ENCODE measurements at regions not wholly inside any gene's neighbourhood (a gene's known extent, or its start where the extent isn't known, plus 50 kb on each side); places are given as distances from the start of the nearest gene placed in this dataset.

- no peak for TF ChIP-seq EP300 (IDR thresholded peaks at IDR 0.05; ENCODE audit: borderline replicate concordance)
- no peak for TF ChIP-seq TAF1 (IDR thresholded peaks at IDR 0.05; ENCODE audit: low read depth)
- TF ChIP-seq CREB1 (IDR thresholded peaks at IDR 0.05; ENCODE audit: low read depth), result no peak
- no peak for TF ChIP-seq RAD21 (IDR thresholded peaks at IDR 0.05; ENCODE audit: low read depth)
- TF ChIP-seq TCF12 (IDR thresholded peaks at IDR 0.05; ENCODE audit: low read depth), result no peak
- TF ChIP-seq REST (IDR thresholded peaks at IDR 0.05; ENCODE audit: low read depth), result no peak
- TF ChIP-seq YY1 (IDR thresholded peaks at IDR 0.05; ENCODE audit: low read depth), result no peak
- TF ChIP-seq CEBPB (IDR thresholded peaks at IDR 0.05), result no peak
- no peak for TF ChIP-seq EGR1 (IDR thresholded peaks at IDR 0.05)
- no peak for TF ChIP-seq FOXM1 (IDR thresholded peaks at IDR 0.05; ENCODE audit: borderline replicate concordance, low read depth)
- TF ChIP-seq ZBTB7A (IDR thresholded peaks at IDR 0.05; ENCODE audit: low read depth), result no peak
Measured at GRCh38 chr11:92844197-92844596, 125.3 kb upstream of the MTNR1B start.
